Osteoblast (primary cell): ENCODE measurements at regions not wholly inside any gene's neighbourhood (a gene's known extent, or its start where the extent isn't known, plus 50 kb on each side); places are given as distances from the start of the nearest gene placed in this dataset.

Source experiments
- DNase-seq: peaks from one replicate; pipeline ENCODE4 v3.0.0; 2011; ENCODE audit warnings: low spot score, mixed read lengths; ENCODE audit not compliant: insufficient read length; ENCODE audit errors: missing footprints
- H2AFZ ChIP-seq: 2 replicates; pipeline ENCODE4 v1.6.0; 2011; ENCODE audit warnings: mild to moderate bottlenecking, low read length
- H3K27ac ChIP-seq: 2 replicates; pipeline ENCODE4 v1.5.1; 2011; ENCODE audit warnings: mild to moderate bottlenecking, low read depth, low read length, moderate library complexity
- H3K27me3 ChIP-seq: 2 replicates; pipeline ENCODE4 v1.6.0; 2012; ENCODE audit warnings: mild to moderate bottlenecking, control low read depth, inconsistent platforms, low read length, moderate library complexity; ENCODE audit not compliant: insufficient read depth
- H3K36me3 ChIP-seq: 2 replicates; pipeline ENCODE4 v1.5.1; 2011; ENCODE audit warnings: mild to moderate bottlenecking, low read length, control low read depth, moderate library complexity; ENCODE audit not compliant: insufficient read depth
- H3K4me1 ChIP-seq: 2 replicates; pipeline ENCODE4 v1.5.1; 2011; ENCODE audit warnings: mild to moderate bottlenecking, low read length, control low read depth, moderate library complexity; ENCODE audit not compliant: insufficient read depth
- H3K4me2 ChIP-seq: 2 replicates; pipeline ENCODE4 v1.6.0; 2011; ENCODE audit warnings: mild to moderate bottlenecking, low read length; ENCODE audit not compliant: insufficient read depth
- H3K4me3 ChIP-seq: fragments of 200-600 bp; sonication (generic); 3 replicates; pipeline ENCODE4 v1.5.1; 2012; ENCODE audit warnings: mild to moderate bottlenecking, low read length, inconsistent platforms; ENCODE audit not compliant: insufficient read depth
- H3K79me2 ChIP-seq: 2 replicates; pipeline ENCODE4 v1.6.0; 2012; ENCODE audit warnings: mild to moderate bottlenecking, low read length, control low read depth, inconsistent platforms; ENCODE audit not compliant: insufficient read depth
- H3K9me3 ChIP-seq: 2 replicates; pipeline ENCODE4 v1.5.1; 2011; ENCODE audit warnings: low read depth, low read length, control low read depth
- H4K20me1 ChIP-seq: 2 replicates; pipeline ENCODE4 v1.6.0; 2012; ENCODE audit warnings: mild to moderate bottlenecking, low read length, control low read depth; ENCODE audit not compliant: insufficient read depth
- TF ChIP-seq, protein P1 (sequence below): IDR thresholded peaks from 2 replicates; pipeline ENCODE4 v1.5.1; 2011; ENCODE audit warnings: mild to moderate bottlenecking, low read depth, low read length, moderate library complexity; ENCODE audit errors: extremely low read depth

DNA sequence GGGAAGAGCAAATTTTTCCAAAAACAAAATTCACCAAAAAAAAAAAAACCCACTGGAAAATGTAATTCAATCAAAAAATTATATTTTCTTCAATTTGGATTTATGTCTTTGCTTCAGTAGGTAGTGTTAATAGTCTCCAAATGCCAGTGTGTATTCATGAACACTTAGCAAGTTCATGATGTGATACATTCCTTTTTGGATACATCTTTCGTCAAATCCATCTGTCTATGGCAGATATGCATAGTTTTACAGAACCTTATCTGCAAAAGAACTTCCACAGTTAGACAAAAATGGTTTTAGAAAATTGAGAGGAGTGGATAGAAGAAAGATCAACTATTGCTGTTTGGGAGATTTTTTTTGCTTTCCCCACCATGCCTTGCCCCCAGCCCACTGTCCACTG is 214.6 kb downstream of the DEPDC1B start:
- Histone ChIP-seq H3K4me3 (no peak overlapping the region), H3K36me3 (no peaks in the 10 kb centered on the region), H3K9me3 (no peaks in the 10 kb centered on the region), H3K4me2 (no peak overlapping the region), H3K27me3 (no peaks in the 10 kb centered on the region), H3K79me2 (no peaks in the 10 kb centered on the region), H3K27ac (no peak overlapping the region), H3K4me1 (peaks cover 20% of the 10 kb centered on the region), H4K20me1 (no peaks in the 10 kb centered on the region), H2AFZ (no peak overlapping the region)
- TF ChIP-seq, protein P1, sequence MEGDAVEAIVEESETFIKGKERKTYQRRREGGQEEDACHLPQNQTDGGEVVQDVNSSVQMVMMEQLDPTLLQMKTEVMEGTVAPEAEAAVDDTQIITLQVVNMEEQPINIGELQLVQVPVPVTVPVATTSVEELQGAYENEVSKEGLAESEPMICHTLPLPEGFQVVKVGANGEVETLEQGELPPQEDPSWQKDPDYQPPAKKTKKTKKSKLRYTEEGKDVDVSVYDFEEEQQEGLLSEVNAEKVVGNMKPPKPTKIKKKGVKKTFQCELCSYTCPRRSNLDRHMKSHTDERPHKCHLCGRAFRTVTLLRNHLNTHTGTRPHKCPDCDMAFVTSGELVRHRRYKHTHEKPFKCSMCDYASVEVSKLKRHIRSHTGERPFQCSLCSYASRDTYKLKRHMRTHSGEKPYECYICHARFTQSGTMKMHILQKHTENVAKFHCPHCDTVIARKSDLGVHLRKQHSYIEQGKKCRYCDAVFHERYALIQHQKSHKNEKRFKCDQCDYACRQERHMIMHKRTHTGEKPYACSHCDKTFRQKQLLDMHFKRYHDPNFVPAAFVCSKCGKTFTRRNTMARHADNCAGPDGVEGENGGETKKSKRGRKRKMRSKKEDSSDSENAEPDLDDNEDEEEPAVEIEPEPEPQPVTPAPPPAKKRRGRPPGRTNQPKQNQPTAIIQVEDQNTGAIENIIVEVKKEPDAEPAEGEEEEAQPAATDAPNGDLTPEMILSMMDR: no peak
- DNase-seq: no peak

DNA sequence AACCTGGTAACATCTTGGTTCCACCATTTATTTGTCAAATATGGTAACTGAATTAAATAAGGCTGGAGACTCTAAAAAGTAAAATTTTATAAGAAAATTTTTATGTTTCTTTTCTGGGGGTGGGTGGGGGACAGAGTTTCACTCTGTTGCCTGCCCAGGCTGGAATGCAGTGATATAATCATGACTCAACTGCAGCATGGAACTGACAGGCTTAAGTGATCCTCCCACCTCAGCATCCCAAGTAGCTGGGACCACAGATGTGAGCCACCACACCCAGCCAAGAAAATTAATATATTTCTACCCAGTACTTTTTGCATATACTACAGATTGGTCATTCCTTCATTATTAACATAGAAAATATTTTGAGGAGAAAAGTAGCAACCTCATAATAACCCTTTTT is 216.9 kb downstream of the DEPDC1B start:
- Histone ChIP-seq H3K9me3 (no peaks in the 10 kb centered on the region), H3K4me2 (no peak overlapping the region), H3K4me1 (peaks cover 8% of the 10 kb centered on the region), H2AFZ (no peak overlapping the region), H3K4me3 (no peak overlapping the region), H4K20me1 (no peaks in the 10 kb centered on the region), H3K79me2 (no peaks in the 10 kb centered on the region), H3K36me3 (no peaks in the 10 kb centered on the region), H3K27me3 (no peaks in the 10 kb centered on the region), H3K27ac (no peak overlapping the region)
- TF ChIP-seq, protein P1: no peak
- no peak for DNase-seq

DNA sequence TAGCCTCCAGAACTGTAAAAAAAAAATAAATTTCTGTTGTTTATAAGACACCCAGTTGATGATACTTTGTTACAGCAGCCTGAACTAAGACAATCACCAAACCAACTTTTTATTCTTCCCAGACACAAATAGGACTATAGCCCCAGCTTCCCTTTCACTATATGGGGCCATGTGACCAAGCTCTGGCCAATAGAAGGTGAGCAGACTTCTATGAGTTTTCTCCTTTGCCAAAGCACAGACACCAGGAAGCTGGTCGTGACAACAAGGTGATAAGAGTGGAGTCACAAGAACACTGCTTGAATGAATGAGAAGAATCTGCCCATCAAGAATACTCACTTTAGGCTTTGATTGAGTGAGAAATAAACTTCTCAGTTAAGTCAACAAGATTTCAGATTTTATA is 217.7 kb downstream of the DEPDC1B start:
- Histone ChIP-seq H3K4me1 (peaks cover under 1% of the 10 kb centered on the region), H4K20me1 (no peaks in the 10 kb centered on the region), H2AFZ (no peak overlapping the region)

DNA sequence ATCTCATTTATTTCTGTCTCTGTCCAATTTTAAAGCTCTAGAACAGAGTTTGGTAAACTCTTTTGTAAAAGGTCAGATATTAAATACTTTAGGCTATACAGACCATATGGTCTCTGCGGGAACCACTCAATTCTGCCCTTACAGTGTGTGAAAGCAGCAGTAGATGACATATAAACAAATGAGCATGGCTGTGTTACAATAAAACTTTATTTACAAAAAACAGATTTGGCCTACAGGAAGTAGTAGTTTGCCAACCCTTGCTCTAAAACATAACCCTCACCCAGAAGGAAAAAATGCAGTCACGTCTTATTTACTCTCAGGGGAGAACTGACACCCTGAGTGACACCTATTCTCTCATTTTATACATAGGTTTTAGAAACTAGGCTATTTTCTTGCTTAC is 220.4 kb downstream of the DEPDC1B start:
- peaks cover 4% of the 10 kb centered on the region for H3K9me3 ChIP-seq
- H3K79me2 ChIP-seq: no peaks in the 10 kb centered on the region
- no peaks in the 10 kb centered on the region for H4K20me1 ChIP-seq
- TF ChIP-seq, protein P1: no peak
- no peak overlapping the region for H3K4me2 ChIP-seq
- no peak overlapping the region for H3K4me3 ChIP-seq
- no peak overlapping the region for H3K27ac ChIP-seq
- H3K4me1 ChIP-seq: no peaks in the 10 kb centered on the region
- H3K36me3 ChIP-seq: no peaks in the 10 kb centered on the region
- DNase-seq: no peak
- H3K27me3 ChIP-seq: no peaks in the 10 kb centered on the region
- no peak overlapping the region for H2AFZ ChIP-seq

More for the DNA sequence above, 217.7 kb downstream of the DEPDC1B start:
- Histone ChIP-seq H3K4me3 (no peak overlapping the region), H3K4me2 (no peak overlapping the region), H3K79me2 (no peaks in the 10 kb centered on the region), H3K9me3 (peaks cover 4% of the 10 kb centered on the region), H3K36me3 (no peaks in the 10 kb centered on the region), H3K27ac (no peak overlapping the region), H3K27me3 (no peaks in the 10 kb centered on the region)
- no peak for DNase-seq
- TF ChIP-seq, protein P1: no peak
